Cardiac fibroblast (primary cell): ENCODE measurements at regions not wholly inside any gene's neighbourhood (a gene's known extent, or its start where the extent isn't known, plus 50 kb on each side); places are given as distances from the start of the nearest gene placed in this dataset.
"Not testable (repeated sequence)": the region's sequence is repeated elsewhere in the genome, so short reads cannot be mapped to it uniquely, and the experiment has no call there.

ENCODE experiments used
- DNase-seq, 2 donors: peaks; one replicate each; pipeline versions ENCODE4 v3.0.0 to v3.0.0-alpha.2; 2010; ENCODE audit warnings: low read depth in 2 of 2
- H3K4me3 ChIP-seq, 2 donors: replicated peaks in 1 of 2; 1 replicate in 1 of 2; 2 replicates in 1 of 2; pipeline ENCODE4 v1.5.1; 2011; ENCODE audit warnings: low read depth in 2 of 2, low read length in 2 of 2, mild to moderate bottlenecking in 2 of 2, moderate library complexity in 1 of 2
- CTCF ChIP-seq: IDR thresholded peaks from one replicate; pipeline ENCODE4 v1.5.1; 2011; ENCODE audit warnings: low read depth, mild to moderate bottlenecking, low read length, inconsistent platforms

- DNase-seq = no peak
- H3K4me3 ChIP-seq = no peak overlapping the region
- TF ChIP-seq CTCF = no peak
These were observed 732.3 kb downstream of the CDY1 start for GRCh38 chrY:26354191-26354590.

GRCh38 chrY:26359869-26360268 lies 738.0 kb downstream of the CDY1 start:
- not testable (repeated sequence) for DNase-seq, H3K4me3 ChIP-seq

GRCh38 chrY:26360472-26360871 lies 738.6 kb downstream of the CDY1 start:
- not testable (repeated sequence) for H3K4me3 ChIP-seq, DNase-seq

- DNase-seq = not testable (repeated sequence)
These were observed 741.5 kb downstream of the CDY1 start for GRCh38 chrY:26363442-26363841.

GRCh38 chrY:26366091-26366490 lies 744.2 kb downstream of the CDY1 start:
- DNase-seq, H3K4me3 ChIP-seq: not testable (repeated sequence)

More at GRCh38 chrY:26363442-26363841, 741.5 kb downstream of the CDY1 start:
- not testable (repeated sequence) for H3K4me3 ChIP-seq

GRCh38 chrY:26372480-26372879 lies 750.6 kb downstream of the CDY1 start:
- DNase-seq, H3K4me3 ChIP-seq: not testable (repeated sequence)

- H3K4me3 ChIP-seq = no peak overlapping the region
- DNase-seq = no peak
- no peak for TF ChIP-seq CTCF
These were observed 786.9 kb downstream of the CDY1 start for GRCh38 chrY:26408671-26409328.

GRCh38 chrY:26409329-26409712 lies 787.4 kb downstream of the CDY1 start:
- no peak for TF ChIP-seq CTCF
- no peak for DNase-seq
- H3K4me3 ChIP-seq = no peak overlapping the region
